Mucosa of gallbladder (tissue), 1 donor: ENCODE measurements at regions not wholly inside any gene's neighbourhood (a gene's known extent, or its start where the extent isn't known, plus 50 kb on each side); places are given as distances from the start of the nearest gene placed in this dataset.
"Not testable (repeated sequence)": the region's sequence is repeated elsewhere in the genome, so short reads cannot be mapped to it uniquely, and the experiment has no call there.

Experiments
- DNase-seq: peaks from one replicate; pipeline ENCODE4 v3.0.0-alpha.2; 2020; ENCODE audit warnings: low spot score
- donor health status: DM: no; HTN: no; CAD: no.

GRCh38 chr5:99061299-99061698 is 132.5 kb upstream of the CHD1 start:
- DNase-seq: no peak

GRCh38 chr5:99060306-99061261 is 131.8 kb upstream of the CHD1 start:
- DNase-seq: peak; percentile 80

- DNase-seq: no peak
Measured at GRCh38 chr5:99059685-99060084, 130.9 kb upstream of the CHD1 start.

DNA sequence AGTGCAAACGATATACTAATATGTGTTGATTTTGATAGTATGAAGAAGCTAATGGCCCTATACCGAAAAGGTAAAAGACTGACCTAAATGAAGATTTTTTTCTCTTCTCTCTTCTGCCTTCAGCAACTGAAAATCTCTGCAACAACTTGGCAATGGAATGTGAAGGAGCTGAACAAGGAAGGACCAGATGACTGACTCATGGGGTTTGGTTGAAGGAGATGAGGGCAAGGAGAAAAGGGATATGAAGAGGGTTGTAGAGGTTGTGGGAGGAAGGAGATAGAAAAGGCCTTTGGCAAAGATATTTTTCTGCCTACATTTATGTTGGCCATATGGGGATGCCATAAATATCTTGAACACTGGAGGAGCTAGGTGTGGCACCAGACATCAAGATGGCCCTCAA is 129.7 kb upstream of the CHD1 start:
- DNase-seq: no peak

DNA sequence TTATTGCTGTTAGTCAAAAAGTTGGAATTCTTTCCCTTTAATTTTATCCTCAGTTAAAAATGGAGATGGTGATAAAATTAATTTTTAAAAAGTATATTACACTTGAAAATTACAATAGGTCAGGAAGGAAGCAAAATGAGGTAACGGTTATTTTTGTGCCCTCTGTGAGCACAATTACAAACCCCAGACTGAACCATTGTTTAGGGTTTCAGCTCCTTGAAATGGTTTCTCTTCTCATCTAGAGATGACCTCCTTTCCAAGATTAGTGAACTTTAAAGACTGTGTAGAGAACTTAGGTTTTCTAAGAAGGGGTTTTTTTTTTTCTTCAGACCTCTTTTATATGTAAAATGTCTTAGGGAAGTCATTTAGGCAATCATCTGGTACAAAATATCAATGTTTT is 126.2 kb upstream of the CHD1 start:
- DNase-seq: no peak

DNA sequence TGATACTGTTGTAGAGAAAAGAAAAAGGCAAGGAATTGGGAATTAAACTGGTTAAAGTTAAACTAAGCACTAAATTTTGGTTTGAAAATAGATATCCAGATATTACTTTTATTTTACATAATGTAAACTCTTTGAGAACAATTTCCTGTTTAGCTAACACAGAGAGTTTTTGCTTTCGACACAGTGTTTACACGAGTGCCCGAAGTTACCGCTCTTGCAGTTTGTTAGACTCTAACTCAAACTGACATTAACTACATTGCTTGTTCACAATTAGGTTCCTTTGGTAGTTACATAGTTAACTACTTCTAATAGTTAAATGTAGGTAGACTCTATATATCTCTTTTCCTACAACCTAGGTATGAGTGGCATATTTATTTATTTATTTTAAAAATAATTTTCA is 117.1 kb upstream of the CHD1 start:
- no peak for DNase-seq

GRCh38 chr5:99043257-99043656 is 114.5 kb upstream of the CHD1 start:
- not testable (repeated sequence) for DNase-seq

- peak; percentile 31 for DNase-seq
Measured at GRCh38 chr5:99037668-99038067, 108.9 kb upstream of the CHD1 start.

DNA sequence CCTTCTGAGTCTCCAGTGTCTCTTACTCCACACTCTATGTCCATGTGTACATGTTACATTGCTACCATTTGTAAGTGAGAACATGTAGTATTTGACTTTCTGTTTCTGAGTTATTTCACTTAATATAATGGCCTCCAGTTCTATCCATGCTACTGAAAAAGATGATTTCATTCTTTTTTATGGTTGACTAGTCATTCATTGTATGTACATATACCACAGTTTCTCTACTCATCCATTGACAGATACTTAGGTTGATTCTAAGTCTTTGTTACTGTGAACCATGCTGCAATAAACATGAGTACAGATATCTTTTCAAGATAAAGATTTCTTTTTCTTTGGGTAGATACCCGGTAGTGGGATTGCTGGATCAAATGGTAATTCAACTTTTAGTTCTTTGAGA is 107.1 kb upstream of the CHD1 start:
- DNase-seq: no peak

DNA sequence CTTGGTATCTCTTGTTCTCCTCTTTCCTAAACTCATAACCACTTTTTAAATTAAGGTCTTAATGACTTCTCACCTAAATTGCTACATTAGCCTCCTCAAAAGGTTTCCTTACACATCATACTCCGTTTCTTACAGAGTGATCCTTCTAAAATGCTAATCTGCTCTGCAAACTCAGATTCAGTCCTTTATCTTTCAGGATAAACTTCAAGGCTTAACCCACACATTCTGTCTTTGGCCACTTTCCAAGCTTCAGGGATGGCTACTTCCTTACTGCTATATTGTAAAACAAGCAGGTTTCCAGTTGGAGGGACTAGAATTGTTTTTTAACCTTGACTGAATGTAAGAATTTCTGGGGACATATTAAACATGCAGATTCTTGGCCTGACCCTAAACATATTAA is 105.5 kb upstream of the CHD1 start:
- no peak for DNase-seq

DNA sequence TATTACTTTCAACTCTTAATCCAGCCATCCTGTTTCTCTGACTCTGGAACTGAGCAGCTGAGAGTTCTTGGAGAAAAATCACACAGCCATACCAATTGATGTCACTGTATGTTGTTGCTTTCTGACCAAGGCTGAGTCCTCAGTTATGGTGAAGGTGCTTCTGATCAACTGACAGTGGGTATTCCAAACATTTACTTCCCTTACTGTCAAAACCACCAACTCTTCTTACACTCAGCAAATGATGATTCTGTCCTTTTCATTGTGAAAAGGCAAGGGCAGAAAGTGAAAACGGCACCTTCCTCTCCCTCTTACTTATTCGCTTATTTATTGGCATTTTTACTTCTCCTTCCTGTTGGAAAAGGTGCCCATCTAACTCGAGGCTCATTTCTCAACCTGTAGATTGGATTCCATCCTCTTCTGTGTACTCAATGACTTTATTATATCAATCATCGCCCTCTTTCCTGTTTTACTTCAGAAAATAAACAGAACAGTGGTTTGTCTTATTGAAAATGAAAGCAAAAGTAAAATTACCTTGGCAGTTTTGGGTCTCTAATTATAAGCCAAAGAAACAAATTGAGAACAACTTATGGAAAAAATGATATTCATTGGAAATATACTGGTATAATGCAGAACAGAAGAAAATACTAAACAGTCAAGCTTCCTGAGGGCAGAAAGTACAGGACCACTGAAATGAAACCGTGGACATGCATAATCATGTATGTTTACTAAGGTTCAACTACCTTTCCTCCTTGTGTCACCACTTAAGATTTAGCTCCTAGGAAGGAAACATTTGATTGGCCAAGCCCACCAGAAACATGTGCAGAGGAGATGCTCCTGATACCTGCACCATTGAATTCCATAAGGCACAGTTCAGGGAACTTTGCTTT is 104.5 kb upstream of the CHD1 start:
- no peak for DNase-seq

DNA sequence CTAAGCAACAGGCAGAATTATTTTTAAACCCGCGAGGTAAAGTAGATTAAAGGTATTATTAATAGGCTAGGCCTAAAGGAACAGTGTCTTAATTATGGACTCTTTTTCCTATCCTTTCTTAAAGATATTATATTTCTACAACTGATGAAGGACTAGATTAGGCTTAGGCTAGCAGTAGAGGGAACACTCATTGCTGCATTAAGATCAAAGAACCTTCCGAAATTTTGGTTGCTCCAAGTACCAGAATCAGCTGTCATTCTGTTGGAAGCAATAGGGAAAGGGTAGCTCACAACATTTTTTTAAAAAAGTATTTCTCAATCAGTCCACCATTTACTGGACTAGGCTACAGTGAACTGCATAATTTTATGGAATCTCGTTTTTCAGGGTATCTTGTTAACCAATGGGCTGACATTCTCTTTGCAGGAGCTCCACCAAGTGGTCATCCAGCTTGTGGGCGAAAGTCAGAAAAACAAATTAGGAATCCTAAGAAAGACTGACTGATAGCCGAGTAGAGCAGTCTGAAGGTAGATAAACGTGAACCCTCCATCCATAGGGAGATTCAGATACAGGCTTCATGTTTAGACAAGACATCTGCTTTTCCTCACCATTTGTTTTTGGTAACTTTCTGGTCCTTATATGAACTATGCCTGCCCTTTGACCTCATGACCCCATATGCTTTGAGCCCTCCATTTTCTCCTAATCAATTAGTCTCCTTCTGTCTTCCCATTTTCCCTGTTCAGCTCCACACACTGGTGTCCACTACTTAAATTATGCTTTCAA is 103.6 kb upstream of the CHD1 start:
- DNase-seq: peak; percentile 75

GRCh38 chr5:99030906-99031440 is 102.2 kb upstream of the CHD1 start:
- DNase-seq: no peak

DNA sequence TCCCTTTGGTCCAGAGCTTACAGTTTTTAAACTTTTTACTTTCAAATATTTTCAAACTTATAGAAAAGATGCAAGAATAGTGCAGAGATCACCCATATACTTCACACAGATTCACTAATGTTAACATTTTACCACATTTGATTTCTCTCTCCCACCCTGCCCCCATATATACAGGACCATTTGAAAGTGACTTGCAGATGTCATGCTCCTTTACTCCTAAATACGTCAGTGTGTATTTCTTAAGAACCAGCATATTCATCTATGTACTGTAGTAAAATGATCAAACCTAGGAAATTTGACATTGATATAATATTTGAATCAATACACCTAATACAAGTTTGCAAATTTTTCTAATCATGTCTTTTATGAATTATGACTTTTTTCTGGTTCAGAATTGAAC is 100.4 kb upstream of the CHD1 start:
- no peak for DNase-seq

DNA sequence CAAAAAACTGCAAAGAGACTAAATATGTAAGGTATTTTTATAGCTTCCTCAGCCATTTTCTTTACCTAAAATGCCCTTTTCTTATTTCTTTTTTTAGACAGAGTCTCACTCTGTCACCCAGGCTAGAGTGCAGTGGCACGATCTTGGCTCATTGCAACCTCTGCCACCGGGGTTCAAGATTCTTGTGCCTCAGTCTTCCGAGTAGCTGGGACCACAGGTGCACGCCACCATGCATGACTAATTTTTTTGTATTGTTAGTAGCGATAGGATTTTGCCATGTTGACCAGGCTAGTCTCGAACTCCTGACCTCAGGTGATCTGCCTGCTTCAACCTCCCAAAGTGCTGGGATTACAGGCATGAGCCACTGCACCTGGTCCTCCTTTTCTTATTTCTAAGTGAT is 99.4 kb upstream of the CHD1 start:
- DNase-seq: not testable (repeated sequence)

GRCh38 chr5:99025298-99026045 is 96.7 kb upstream of the CHD1 start:
- peak; percentile 30 for DNase-seq

DNA sequence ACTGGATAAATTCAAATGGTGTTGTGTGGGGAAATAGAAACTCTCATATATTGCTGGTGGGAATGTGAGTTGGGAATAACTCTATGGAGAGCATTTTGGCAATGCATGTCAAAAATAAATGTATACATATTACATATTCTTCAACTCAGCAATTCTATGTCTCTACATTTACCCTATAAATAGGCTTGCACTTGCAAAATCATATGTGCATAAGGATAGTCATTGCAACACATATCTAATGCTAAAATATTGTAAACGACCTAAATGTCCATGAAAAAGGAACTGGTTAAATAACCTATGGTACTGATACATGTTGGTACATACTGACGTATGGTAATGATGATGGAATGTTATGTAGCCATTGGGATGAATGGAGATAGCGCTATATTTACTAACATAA is 94.5 kb upstream of the CHD1 start:
- DNase-seq: no peak

DNA sequence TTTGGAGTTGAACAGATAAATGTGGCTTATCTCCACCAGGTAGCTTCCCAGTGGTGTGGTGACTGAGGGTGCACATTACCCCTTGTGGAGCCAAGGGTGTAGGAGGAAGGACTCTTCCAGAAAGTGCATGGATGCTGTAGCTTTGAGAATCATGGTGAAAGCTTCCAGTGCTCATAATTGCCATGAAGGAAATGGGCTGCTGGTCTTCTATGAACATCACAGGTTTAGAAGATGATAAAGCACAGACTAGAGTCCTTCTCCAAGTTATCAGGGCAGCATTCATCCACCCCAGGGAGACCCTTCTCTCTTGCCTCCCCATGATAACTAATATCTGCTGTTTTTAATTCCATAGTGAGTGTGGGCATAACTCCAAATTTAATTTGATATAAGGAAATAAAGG is 93.4 kb upstream of the CHD1 start:
- no peak for DNase-seq

DNA sequence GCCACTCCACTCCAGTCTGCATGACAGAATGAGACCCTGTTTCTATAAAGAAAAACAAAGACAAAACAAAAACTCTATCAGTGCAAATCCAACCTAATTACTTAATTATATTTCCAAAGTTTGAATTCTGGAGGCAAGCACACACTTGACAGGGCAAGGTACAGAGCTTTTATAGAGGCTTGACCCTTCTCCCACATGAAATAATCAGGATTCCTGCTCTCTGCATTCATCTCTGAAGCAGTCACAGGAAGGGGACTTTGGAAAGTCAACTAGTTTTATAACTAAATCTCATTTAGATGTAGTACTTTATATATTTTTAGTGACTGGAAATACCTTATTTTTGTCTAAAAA is 91.9 kb upstream of the CHD1 start:
- DNase-seq: no peak

GRCh38 chr5:99019812-99020697 is 91.2 kb upstream of the CHD1 start:
- DNase-seq: no peak
